ENCODE measurements at regions not wholly inside any gene's neighbourhood (a gene's known extent, or its start where the extent isn't known, plus 50 kb on each side); places are given as distances from the start of the nearest gene placed in this dataset.

GRCh38 chr5:58198330-58198729 lies 261.6 kb downstream of the PLK2 start:
- H3K27me3 ChIP-seq (ENCODE audit: control insufficient read depth, insufficient read depth, low read length): no peaks in the 10 kb centered on the region
- no peak for DNase-seq (ENCODE audit: low read depth)
- no peaks in the 10 kb centered on the region for H3K36me3 ChIP-seq (ENCODE audit: control insufficient read depth, insufficient read depth, low read length)
- H3K4me3 ChIP-seq (ENCODE audit: low read depth, low read length): no peak overlapping the region
- no peak for TF ChIP-seq CTCF (IDR thresholded peaks at IDR 0.05; ENCODE audit: insufficient read depth, low read length, poor library complexity, severe bottlenecking)

GRCh38 chr5:58197875-58198274 lies 262.0 kb downstream of the PLK2 start:
- no peak for TF ChIP-seq CTCF (IDR thresholded peaks at IDR 0.05; ENCODE audit: insufficient read depth, low read length, poor library complexity, severe bottlenecking)
- Histone ChIP-seq H3K27me3 (ENCODE audit: control insufficient read depth, insufficient read depth, low read length) (no peaks in the 10 kb centered on the region), H3K4me3 (ENCODE audit: low read depth, low read length) (no peak overlapping the region), H3K36me3 (ENCODE audit: control insufficient read depth, insufficient read depth, low read length) (no peaks in the 10 kb centered on the region)
- DNase-seq (ENCODE audit: low read depth): no peak

GRCh38 chr5:58191443-58191842 lies 268.4 kb downstream of the PLK2 start:
- DNase-seq (ENCODE audit: low read depth): no peak

GRCh38 chr5:58188262-58188651 lies 271.6 kb downstream of the PLK2 start:
- no peaks in the 10 kb centered on the region for H3K36me3 ChIP-seq (ENCODE audit: control insufficient read depth, insufficient read depth, low read length)
- DNase-seq (ENCODE audit: low read depth): peak; percentile 85
- TF ChIP-seq CTCF (IDR thresholded peaks at IDR 0.05; ENCODE audit: insufficient read depth, low read length, poor library complexity, severe bottlenecking): peak; percentile 8
- no peaks in the 10 kb centered on the region for H3K27me3 ChIP-seq (ENCODE audit: control insufficient read depth, insufficient read depth, low read length)
- no peak overlapping the region for H3K4me3 ChIP-seq (ENCODE audit: low read depth, low read length)

More at GRCh38 chr5:58191443-58191842, 268.4 kb downstream of the PLK2 start:
- H3K4me3 ChIP-seq (ENCODE audit: low read depth, low read length): no peak overlapping the region
- H3K27me3 ChIP-seq (ENCODE audit: control insufficient read depth, insufficient read depth, low read length): no peaks in the 10 kb centered on the region
- no peak for TF ChIP-seq CTCF (IDR thresholded peaks at IDR 0.05; ENCODE audit: insufficient read depth, low read length, poor library complexity, severe bottlenecking)
- H3K36me3 ChIP-seq (ENCODE audit: control insufficient read depth, insufficient read depth, low read length): no peaks in the 10 kb centered on the region

GRCh38 chr5:58187432-58188261 lies 272.2 kb downstream of the PLK2 start:
- DNase-seq (ENCODE audit: low read depth): no peak
- no peak overlapping the region for H3K4me3 ChIP-seq (ENCODE audit: low read depth, low read length)
- TF ChIP-seq CTCF (IDR thresholded peaks at IDR 0.05; ENCODE audit: insufficient read depth, low read length, poor library complexity, severe bottlenecking): no peak

GRCh38 chr5:58185801-58186200 lies 274.1 kb downstream of the PLK2 start:
- H3K4me3 ChIP-seq (ENCODE audit: low read depth, low read length): no peak overlapping the region
- H3K27me3 ChIP-seq (ENCODE audit: control insufficient read depth, insufficient read depth, low read length): no peaks in the 10 kb centered on the region
- TF ChIP-seq CTCF (IDR thresholded peaks at IDR 0.05; ENCODE audit: insufficient read depth, low read length, poor library complexity, severe bottlenecking): no peak
- H3K36me3 ChIP-seq (ENCODE audit: control insufficient read depth, insufficient read depth, low read length): no peaks in the 10 kb centered on the region
- DNase-seq (ENCODE audit: low read depth): no peak

More at GRCh38 chr5:58187432-58188261, 272.2 kb downstream of the PLK2 start:
- no peaks in the 10 kb centered on the region for H3K36me3 ChIP-seq (ENCODE audit: control insufficient read depth, insufficient read depth, low read length)
- no peaks in the 10 kb centered on the region for H3K27me3 ChIP-seq (ENCODE audit: control insufficient read depth, insufficient read depth, low read length)
